Astrocyte (in vitro differentiated cells and primary cell): ENCODE measurements at regions not wholly inside any gene's neighbourhood (a gene's known extent, or its start where the extent isn't known, plus 50 kb on each side); places are given as distances from the start of the nearest gene placed in this dataset.

Experiments used
- CTCF ChIP-seq: IDR thresholded peaks from 2 replicates; pipeline ENCODE4 v1.5.1; 2011; ENCODE audit warnings: low read depth, mild to moderate bottlenecking, inconsistent platforms, low read length, moderate library complexity; ENCODE audit not compliant: insufficient read depth
- EZH2 ChIP-seq: IDR thresholded peaks from 2 replicates; pipeline ENCODE4 v1.6.1; 2012; ENCODE audit warnings: mild to moderate bottlenecking, low read length, inconsistent platforms; ENCODE audit not compliant: insufficient read depth

- TF ChIP-seq EZH2, result no peak
- no peak for TF ChIP-seq CTCF
These were observed 589.9 kb downstream of the DNAH5 start for GRCh38 chr5:13354611-13355010.
